ENCODE measurements at regions not wholly inside any gene's neighbourhood (a gene's known extent, or its start where the extent isn't known, plus 50 kb on each side); places are given as distances from the start of the nearest gene placed in this dataset.

DNA sequence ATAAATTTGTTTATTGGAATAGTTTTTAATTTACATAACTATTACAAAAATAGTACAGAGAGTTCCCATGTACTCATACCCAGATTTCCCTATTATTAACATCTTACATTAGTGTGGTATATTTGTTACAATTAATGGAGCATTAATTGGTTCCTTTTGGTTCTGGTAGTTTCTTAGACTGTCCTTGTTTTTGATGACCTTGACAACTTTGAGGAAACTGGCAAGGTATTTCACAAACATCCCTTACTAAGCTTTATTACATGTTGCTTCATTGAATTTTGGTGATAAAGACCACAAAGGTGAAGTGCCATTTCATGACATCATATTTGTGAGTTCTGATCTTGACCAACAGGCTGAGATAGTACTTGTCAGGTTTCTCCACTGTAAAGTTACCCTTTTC is 379.0 kb upstream of the GCFC2 start:
- ATAC-seq = no peak

DNA sequence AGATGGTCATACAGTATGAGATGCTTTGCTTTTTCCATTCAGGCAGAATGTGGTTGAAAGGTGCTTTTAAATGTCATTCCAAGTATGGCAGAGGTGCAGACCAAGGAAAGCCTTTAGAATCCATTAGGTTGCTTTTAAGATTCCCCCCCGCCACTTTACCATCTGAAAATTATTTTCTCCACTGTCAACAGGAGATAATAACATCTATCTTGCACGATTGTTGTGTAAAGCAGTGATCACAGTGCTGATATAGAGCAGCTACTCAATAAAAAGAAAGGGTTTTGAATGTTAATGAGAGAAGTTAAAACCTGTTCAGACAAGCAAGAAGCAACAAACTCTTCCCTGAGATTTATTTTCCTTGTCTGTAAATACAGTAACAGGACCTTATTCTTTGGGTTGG is 372.5 kb upstream of the GCFC2 start:
- no peak overlapping the region for H3K27ac ChIP-seq
- no peak for ATAC-seq
- H3K27me3 ChIP-seq (ENCODE audit: insufficient read depth in 3 of 3, low read length in 2 of 3) = no peaks in the 10 kb centered on the region
- no peak for DNase-seq
- TF ChIP-seq, protein P1, sequence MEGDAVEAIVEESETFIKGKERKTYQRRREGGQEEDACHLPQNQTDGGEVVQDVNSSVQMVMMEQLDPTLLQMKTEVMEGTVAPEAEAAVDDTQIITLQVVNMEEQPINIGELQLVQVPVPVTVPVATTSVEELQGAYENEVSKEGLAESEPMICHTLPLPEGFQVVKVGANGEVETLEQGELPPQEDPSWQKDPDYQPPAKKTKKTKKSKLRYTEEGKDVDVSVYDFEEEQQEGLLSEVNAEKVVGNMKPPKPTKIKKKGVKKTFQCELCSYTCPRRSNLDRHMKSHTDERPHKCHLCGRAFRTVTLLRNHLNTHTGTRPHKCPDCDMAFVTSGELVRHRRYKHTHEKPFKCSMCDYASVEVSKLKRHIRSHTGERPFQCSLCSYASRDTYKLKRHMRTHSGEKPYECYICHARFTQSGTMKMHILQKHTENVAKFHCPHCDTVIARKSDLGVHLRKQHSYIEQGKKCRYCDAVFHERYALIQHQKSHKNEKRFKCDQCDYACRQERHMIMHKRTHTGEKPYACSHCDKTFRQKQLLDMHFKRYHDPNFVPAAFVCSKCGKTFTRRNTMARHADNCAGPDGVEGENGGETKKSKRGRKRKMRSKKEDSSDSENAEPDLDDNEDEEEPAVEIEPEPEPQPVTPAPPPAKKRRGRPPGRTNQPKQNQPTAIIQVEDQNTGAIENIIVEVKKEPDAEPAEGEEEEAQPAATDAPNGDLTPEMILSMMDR (IDR thresholded peaks at IDR 0.05) = no peak
- H3K4me1 ChIP-seq = no peaks in the 10 kb centered on the region
- intact Hi-C loops (cut with DNase I) = no loop called here
- H3K36me3 ChIP-seq (ENCODE audit: insufficient read depth in 1 of 2, low read depth in 1 of 2) = no peaks in the 10 kb centered on the region
- 23 to 68% (median 41%) methylated on average over 2 of the region's 2 CpGs for WGBS, 3 donors
- H3K9me3 ChIP-seq = no peaks in the 10 kb centered on the region
- H3K4me3 ChIP-seq = no peak overlapping the region

More for the DNA sequence above, 379.0 kb upstream of the GCFC2 start:
- no peak for DNase-seq
- Histone ChIP-seq H3K4me3 (no peak overlapping the region), H3K9me3 (no peaks in the 10 kb centered on the region), H3K36me3 (ENCODE audit: insufficient read depth in 1 of 2, low read depth in 1 of 2) (no peaks in the 10 kb centered on the region), H3K27ac (no peak overlapping the region), H3K27me3 (ENCODE audit: insufficient read depth in 3 of 3, low read length in 2 of 3) (no peaks in the 10 kb centered on the region), H3K4me1 (no peaks in the 10 kb centered on the region)
- TF ChIP-seq, protein P1 (IDR thresholded peaks at IDR 0.05) = no peak
- intact Hi-C loops (cut with DNase I) = no loop called here

DNA sequence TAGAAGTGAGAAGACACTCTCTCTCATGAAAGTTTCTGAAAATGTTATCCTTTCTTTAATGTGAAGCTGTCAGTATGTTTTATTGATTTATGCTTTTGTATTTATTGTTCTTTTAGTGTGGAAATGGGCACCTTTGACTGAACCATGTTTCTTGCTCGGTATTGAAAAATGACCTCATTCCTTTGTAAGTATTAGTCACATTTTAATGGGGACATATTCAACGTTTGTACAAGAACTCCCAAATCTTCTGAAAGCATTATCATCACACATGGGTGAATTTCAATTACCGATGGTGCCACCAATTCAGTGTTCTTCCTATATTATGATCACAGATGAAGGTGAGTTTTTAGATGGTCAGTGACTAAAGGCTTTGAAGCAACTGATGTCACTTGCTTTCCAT is 371.8 kb upstream of the GCFC2 start:
- intact Hi-C loops (cut with DNase I) = no loop called here
- TF ChIP-seq, protein P1 (IDR thresholded peaks at IDR 0.05) = no peak
- Histone ChIP-seq H3K4me3 (no peak overlapping the region), H3K9me3 (no peaks in the 10 kb centered on the region), H3K4me1 (no peaks in the 10 kb centered on the region), H3K36me3 (ENCODE audit: insufficient read depth in 1 of 2, low read depth in 1 of 2) (no peaks in the 10 kb centered on the region), H3K27me3 (ENCODE audit: insufficient read depth in 3 of 3, low read length in 2 of 3) (no peaks in the 10 kb centered on the region), H3K27ac (no peak overlapping the region)
- WGBS, 3 donors = 40 to 51% (median 43%) methylated on average over 3 of the region's 3 CpGs
- no peak for ATAC-seq
- DNase-seq = no peak

DNA sequence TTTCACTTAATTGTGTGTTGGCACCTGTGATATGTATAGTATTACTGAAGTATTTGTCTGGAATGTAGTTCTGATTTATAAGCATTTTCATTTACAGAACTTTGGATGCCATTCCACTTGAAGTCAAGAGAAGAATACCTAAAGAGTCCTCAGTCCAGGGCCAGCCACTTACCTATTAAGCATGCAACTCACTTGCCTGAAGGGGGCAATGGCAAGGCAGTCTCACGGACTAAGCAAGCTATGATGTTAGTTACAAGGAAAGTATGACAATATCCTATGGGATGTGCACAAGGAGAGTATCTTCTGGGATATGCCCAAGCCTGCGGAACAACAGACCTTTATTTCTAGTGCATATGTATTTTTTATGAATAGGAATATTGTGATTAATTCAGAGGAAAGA is 369.4 kb upstream of the GCFC2 start:
- Histone ChIP-seq H3K4me3 (no peak overlapping the region), H3K9me3 (no peaks in the 10 kb centered on the region), H3K36me3 (ENCODE audit: insufficient read depth in 1 of 2, low read depth in 1 of 2) (no peaks in the 10 kb centered on the region), H3K27ac (no peak overlapping the region), H3K27me3 (ENCODE audit: insufficient read depth in 3 of 3, low read length in 2 of 3) (no peaks in the 10 kb centered on the region), H3K4me1 (no peaks in the 10 kb centered on the region)
- 19 to 25% (median 24%) methylated on average over 2 of the region's 2 CpGs for WGBS, 3 donors
- TF ChIP-seq, protein P1 (IDR thresholded peaks at IDR 0.05) = no peak
- no peak for DNase-seq
- no peak for ATAC-seq
- intact Hi-C loops (cut with DNase I) = no loop called here

DNA sequence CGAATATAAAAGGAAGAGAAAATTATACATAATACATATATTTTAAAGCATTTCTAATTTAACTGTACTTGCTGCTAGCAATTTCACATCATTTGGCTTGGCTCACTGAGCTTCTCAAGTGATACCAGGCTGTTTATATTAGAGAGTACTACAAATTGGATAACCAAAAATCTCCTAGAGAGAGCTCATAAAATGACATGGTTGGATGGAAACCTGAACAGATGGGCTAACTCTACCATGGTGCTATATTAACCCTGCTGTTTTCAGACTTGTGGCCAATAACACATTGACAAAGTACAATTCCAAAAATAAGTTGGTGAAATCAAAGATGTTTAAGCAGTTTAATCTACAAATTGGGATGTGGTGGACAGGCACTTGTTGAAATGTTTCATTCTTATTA is 364.4 kb upstream of the GCFC2 start:
- DNase-seq = no peak
- TF ChIP-seq, protein P1 (IDR thresholded peaks at IDR 0.05) = no peak
- 83 to 97% (median 94%) methylated on average over 1 of the region's 1 CpG for WGBS, 3 donors
- Histone ChIP-seq H3K27ac (no peak overlapping the region), H3K4me3 (no peak overlapping the region), H3K27me3 (ENCODE audit: insufficient read depth in 3 of 3, low read length in 2 of 3) (no peaks in the 10 kb centered on the region), H3K36me3 (ENCODE audit: insufficient read depth in 1 of 2, low read depth in 1 of 2) (no peaks in the 10 kb centered on the region), H3K4me1 (no peaks in the 10 kb centered on the region), H3K9me3 (no peaks in the 10 kb centered on the region)
- no peak for ATAC-seq
- intact Hi-C loops (cut with DNase I) = no loop called here
